Calu3 (cell line): ENCODE measurements at regions not wholly inside any gene's neighbourhood (a gene's known extent, or its start where the extent isn't known, plus 50 kb on each side); places are given as distances from the start of the nearest gene placed in this dataset.

Source experiments
- BruUV-seq: library from RNA; stranded (reverse); fragments of 400-500 nt; replicated peaks from 2 replicates; lab custom pipeline; 2021; lab: Mats Ljungman, UMichigan
- CTCF ChIA-PET: fragments of 300-600 bp; sonication (Branson Sonifier 250); formaldehyde crosslinking; loops from one replicate; lab custom pipeline; 2022; ENCODE audit warnings: antibody characterized with exemption; lab: Charles Lee
- DNase-seq: peaks from one replicate; pipeline ENCODE4 v3.0.0; 2022
- H3K27ac Mint-ChIP-seq: one replicate; pipeline ENCODE4 v1.8.0; 2022; ENCODE audit warnings: mixed read lengths; ENCODE audit not compliant: unreplicated experiment
- H3K27me3 Mint-ChIP-seq: one replicate; pipeline ENCODE4 v1.8.0; 2022; ENCODE audit warnings: mixed read lengths; ENCODE audit not compliant: unreplicated experiment
- H3K36me3 Mint-ChIP-seq: one replicate; pipeline ENCODE4 v1.8.0; 2022; ENCODE audit warnings: mild to moderate bottlenecking, moderate library complexity, mixed read lengths; ENCODE audit not compliant: insufficient read depth, unreplicated experiment
- H3K4me1 Mint-ChIP-seq: one replicate; pipeline ENCODE4 v1.8.0; 2022; ENCODE audit warnings: mild to moderate bottlenecking, low read depth, mixed read lengths; ENCODE audit not compliant: unreplicated experiment
- H3K4me3 Mint-ChIP-seq: one replicate; pipeline ENCODE4 v1.8.0; 2022; ENCODE audit warnings: mild to moderate bottlenecking, low read depth, moderate library complexity, mixed read lengths; ENCODE audit not compliant: unreplicated experiment
- H3K9me3 Mint-ChIP-seq: one replicate; pipeline ENCODE4 v1.8.0; 2022; ENCODE audit warnings: low read depth, mixed read lengths; ENCODE audit not compliant: unreplicated experiment
- CTCF ChIP-seq: fragments of 200-600 bp; IDR thresholded peaks from one replicate; pipeline ENCODE4 v1.8.0; 2022; ENCODE audit warnings: antibody characterized with exemption; ENCODE audit not compliant: unreplicated experiment
- intact Hi-C: fragments of 100-400 bp; cut with micrococcal nuclease; formaldehyde crosslinking; loops from one replicate; pipeline ENCODE4 v1.10.0; 2022; ENCODE audit not compliant: unreplicated experiment

GRCh38 chr14:49420201-49420600 lies 166.0 kb downstream of the RPS29 start:
- CTCF ChIA-PET = no interaction called here
- Mint-ChIP-seq H3K27me3 (peaks cover 56% of the 10 kb centered on the region), H3K9me3 (no peaks in the 10 kb centered on the region), H3K36me3 (no peaks in the 10 kb centered on the region), H3K27ac (no peak overlapping the region), H3K4me3 (no peak overlapping the region), H3K4me1 (no peaks in the 10 kb centered on the region)
- no TSS peak for BruUV-seq
- intact Hi-C loops = no loop called here
- TF ChIP-seq CTCF = no peak
- no peak for DNase-seq

GRCh38 chr14:49418789-49419188 lies 167.4 kb downstream of the RPS29 start:
- no peak overlapping the region for H3K27ac Mint-ChIP-seq
- CTCF ChIA-PET = no interaction called here
- peaks cover 46% of the 10 kb centered on the region for H3K27me3 Mint-ChIP-seq
- H3K4me1 Mint-ChIP-seq = no peaks in the 10 kb centered on the region
- intact Hi-C loops = no loop called here
- H3K9me3 Mint-ChIP-seq = no peaks in the 10 kb centered on the region
- no peak for TF ChIP-seq CTCF
- no peaks in the 10 kb centered on the region for H3K36me3 Mint-ChIP-seq
- DNase-seq = no peak
- no peak overlapping the region for H3K4me3 Mint-ChIP-seq
- no TSS peak for BruUV-seq

- intact Hi-C loops = no loop called here
Measured at GRCh38 chr14:49417790-49418189, 168.4 kb downstream of the RPS29 start.

GRCh38 chr14:49408187-49408933 lies 177.8 kb downstream of the RPS29 start:
- BruUV-seq = no TSS peak
- H3K27ac Mint-ChIP-seq = no peak overlapping the region
- intact Hi-C loops = no loop called here
- DNase-seq = no peak
- peaks cover 29% of the 10 kb centered on the region for H3K27me3 Mint-ChIP-seq
- H3K4me3 Mint-ChIP-seq = no peak overlapping the region
- CTCF ChIA-PET = no interaction called here
- no peaks in the 10 kb centered on the region for H3K9me3 Mint-ChIP-seq
- TF ChIP-seq CTCF = no peak
- H3K4me1 Mint-ChIP-seq = no peaks in the 10 kb centered on the region
- no peaks in the 10 kb centered on the region for H3K36me3 Mint-ChIP-seq

More at GRCh38 chr14:49417790-49418189, 168.4 kb downstream of the RPS29 start:
- Mint-ChIP-seq H3K27me3 (peaks cover 46% of the 10 kb centered on the region), H3K4me1 (no peaks in the 10 kb centered on the region), H3K27ac (no peak overlapping the region), H3K9me3 (no peaks in the 10 kb centered on the region), H3K36me3 (no peaks in the 10 kb centered on the region), H3K4me3 (no peak overlapping the region)
- no peak for TF ChIP-seq CTCF
- BruUV-seq = no TSS peak
- DNase-seq = no peak
- CTCF ChIA-PET = interaction anchor here (0.6 kb wide), 1 partner anchor 44 kb away, joined by 3 read pairs; no protein-coding TSS in a partner anchor
